HG02571 (cell line): ENCODE measurements at regions not wholly inside any gene's neighbourhood (a gene's known extent, or its start where the extent isn't known, plus 50 kb on each side); places are given as distances from the start of the nearest gene placed in this dataset.

Experiments used
- ATAC-seq: cut with Tn5 transposase; IDR thresholded peaks from one replicate; pipeline ENCODE4 v1.9.1; 2021; ENCODE audit warnings: mild to moderate bottlenecking, moderate library complexity; ENCODE audit not compliant: unreplicated experiment

- no peak for ATAC-seq
Measured at GRCh38 chr16:85288869-85289660, 176.8 kb upstream of the CIBAR2 start.

- ATAC-seq, result no peak
Measured at GRCh38 chr16:85289760-85290625, 177.7 kb upstream of the CIBAR2 start.

DNA sequence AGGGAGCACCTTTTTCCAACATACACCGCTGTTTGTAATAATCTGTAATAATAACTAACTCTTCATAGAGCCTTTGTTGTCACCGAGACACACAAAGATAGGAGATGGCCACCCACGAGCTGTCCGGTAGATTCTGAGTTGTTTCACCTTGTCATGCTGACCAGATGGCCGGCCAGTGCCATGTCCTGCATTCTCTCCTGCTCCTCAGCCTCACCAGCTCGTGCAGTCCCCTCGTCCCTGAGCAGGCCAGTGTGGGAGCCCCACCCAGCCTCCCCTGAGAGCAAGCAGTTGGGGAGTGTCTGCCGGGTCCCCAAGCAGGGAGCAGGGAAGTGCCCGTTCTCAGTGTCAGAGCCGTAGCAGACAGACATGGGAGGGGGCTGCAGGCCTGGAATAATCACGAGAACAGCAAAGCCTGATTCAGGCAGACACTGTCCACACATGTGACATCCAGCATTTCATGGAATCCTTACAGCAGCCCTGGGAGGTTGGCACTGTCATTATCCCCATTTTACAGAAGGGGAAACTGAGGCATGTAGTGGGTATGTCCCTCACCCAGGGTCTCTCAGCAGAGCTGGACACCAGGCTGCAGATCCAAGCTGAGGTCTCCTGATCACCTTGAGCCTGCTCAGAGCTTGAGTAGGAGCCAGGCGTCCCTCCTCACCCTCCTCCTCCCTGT is 178.5 kb upstream of the CIBAR2 start:
- no peak for ATAC-seq

DNA sequence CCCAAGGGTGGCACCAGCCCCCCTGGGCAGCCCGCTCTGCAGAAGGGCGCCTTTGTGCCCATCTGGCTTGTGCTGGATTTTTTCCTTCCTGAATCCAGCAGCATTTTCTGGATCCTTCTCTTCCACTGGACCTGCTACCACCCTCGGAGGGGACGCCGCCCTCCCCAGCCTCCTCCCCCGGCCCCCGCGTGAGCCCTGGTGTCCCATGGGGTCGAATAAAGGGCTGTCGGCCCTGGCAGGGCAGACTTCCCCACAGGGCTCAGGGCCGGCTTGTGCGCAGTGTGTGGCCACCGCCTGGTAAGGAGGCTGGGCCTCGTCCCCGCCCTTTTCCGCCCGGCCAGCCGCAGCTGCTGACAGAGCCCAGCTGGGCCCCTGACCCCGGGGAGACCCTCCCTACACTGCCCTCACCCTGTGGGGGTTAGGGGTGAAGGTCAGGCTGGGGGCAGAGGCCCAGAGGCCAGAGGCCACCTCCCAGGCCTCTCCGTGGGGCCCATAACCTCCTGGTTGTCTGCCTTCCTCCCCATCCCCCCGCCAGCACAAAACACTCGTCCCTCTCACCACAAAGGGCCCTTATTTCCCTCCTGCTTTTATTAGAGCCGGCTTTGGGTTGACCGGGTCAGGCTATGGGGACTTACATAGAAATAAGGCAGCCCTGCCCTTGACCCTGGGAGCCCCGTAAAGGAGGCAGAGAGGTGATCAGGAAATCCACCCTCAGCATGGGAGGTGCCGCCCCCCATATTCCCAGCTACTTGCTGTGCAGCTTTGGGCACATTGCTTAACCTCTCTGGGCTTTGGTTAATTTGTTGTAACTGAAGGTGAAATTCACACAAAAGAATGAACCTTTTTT is 179.3 kb upstream of the CIBAR2 start:
- no peak for ATAC-seq

DNA sequence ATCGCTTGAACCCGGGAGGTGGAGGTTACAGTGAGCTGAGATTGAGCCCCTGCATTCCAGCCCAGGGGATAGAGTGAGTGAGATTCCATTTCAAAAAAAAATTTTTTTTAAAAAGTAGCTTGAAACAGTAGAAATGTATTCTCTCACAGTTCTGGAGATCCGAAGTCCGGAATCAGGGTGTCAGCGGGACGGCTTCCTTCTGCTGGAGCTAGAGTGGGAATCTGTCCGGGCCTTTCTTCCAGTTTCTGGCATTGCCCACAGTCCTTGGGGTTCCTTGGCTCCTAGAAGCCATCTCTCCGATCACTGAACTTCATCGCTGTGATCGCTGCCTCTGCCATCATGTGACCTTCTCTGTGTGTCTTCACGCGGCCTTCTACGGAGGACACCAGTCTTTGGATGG is 181.2 kb upstream of the CIBAR2 start:
- no peak for ATAC-seq

GRCh38 chr16:85293904-85294642 is 181.8 kb upstream of the CIBAR2 start:
- no peak for ATAC-seq

- ATAC-seq, result no peak
Measured at GRCh38 chr16:85294810-85295508, 182.7 kb upstream of the CIBAR2 start.

GRCh38 chr16:85296859-85297660 is 184.8 kb upstream of the CIBAR2 start:
- no peak for ATAC-seq

DNA sequence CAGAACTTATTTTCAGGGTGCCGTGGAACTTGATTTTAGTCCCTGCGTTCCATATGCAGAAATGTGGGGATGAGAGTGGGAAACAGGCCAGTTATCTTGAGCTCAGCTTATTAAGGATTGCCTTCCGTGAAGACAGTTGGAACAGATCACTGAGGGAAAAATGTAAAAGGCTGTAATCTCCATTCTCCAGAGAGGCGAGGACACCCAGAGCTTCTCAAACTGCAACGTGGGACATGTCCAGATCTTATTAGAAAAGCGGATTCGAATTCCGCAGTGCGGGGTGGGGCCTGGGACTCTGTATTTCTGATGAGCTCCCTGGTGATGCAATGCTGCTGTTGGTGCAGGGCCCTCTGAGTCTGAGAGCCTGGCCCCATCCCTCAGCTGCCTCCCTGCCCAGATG is 185.6 kb upstream of the CIBAR2 start:
- ATAC-seq, result no peak

DNA sequence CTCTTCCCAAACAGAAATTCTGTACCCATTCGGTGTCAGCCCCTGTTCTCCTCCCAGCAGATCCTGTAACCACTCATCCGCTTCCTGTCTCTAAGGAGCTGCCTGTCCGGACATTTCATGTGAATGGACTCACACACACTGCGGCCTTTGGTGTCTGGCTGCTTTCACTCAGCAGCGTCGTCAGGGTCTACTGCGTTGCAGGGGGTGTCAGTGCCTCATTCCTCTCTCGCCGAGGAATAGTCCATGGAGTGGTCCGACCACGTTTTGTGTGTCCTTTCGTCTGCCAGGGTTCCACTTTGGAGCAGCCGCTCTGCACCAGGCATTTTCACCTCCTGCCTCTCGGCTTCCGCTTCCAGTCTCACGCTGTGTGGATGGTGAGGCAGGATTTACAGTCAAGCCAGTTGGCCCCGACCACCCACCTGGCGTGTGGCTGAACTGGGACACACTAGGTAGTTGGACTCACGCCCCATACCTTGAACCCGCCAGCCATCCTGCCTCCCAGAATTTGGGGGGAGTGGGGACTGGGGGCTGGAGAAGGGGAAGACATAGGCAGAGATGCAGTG is 188.2 kb upstream of the CIBAR2 start:
- no peak for ATAC-seq

DNA sequence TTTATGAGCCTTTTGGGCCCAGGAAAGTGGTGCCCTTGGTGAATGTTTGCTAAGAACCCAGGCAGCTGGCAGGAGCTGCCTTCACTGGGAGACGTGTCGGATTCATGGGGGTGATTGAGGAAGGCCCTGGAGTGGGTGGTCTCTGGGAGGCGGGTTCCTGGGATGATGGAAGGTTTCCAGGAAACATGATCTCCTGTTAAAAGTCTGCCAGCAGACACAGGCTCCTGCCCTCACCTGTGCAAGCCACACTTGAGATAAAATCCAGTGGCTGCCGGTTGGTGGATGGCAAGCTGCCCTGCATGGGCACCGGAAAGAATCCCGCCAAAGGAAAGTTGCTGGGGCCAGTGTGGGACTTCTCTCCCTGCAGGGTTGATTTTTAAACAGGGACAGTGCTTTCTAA is 189.0 kb upstream of the CIBAR2 start:
- ATAC-seq, result no peak

GRCh38 chr16:85302018-85302847 is 190.0 kb upstream of the CIBAR2 start:
- no peak for ATAC-seq

GRCh38 chr16:85302848-85303353 is 190.6 kb upstream of the CIBAR2 start:
- ATAC-seq, result no peak

DNA sequence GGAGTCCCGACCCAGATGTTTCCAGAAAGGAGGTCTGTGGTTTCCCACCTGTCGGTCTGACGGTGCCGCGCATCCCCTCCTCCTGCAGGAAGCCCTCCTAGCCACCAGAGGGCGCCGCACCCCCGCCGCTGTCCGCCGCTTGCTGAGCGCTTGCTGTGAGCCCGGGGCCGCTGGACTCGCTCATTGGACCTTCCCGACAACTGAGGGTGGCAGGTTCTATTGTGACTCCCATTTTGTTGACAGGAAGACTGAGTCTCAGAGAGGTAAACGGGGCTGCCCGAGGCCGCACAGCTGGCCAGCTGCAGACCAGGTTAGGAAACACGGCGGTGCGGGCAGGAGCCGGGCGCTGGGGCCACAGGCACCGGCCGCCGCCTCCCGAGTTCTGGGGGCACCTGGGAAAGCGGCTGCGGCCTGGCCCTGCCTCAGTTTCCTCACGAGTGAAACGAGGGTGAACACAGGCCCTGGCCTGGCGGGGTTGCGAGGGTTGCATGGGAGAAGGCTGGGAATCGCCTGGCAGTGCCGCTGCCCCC is 191.1 kb upstream of the CIBAR2 start:
- ATAC-seq, result no peak

- no peak for ATAC-seq
Measured at GRCh38 chr16:85304337-85304736, 192.1 kb upstream of the CIBAR2 start.

- ATAC-seq, result peak; percentile 53
Measured at GRCh38 chr16:85306071-85306792, 194.0 kb upstream of the CIBAR2 start.
